Body of pancreas (tissue), 4 donors: ENCODE measurements at regions not wholly inside any gene's neighbourhood (a gene's known extent, or its start where the extent isn't known, plus 50 kb on each side); places are given as distances from the start of the nearest gene placed in this dataset.

ENCODE experiments used
- ATAC-seq: fragments of 150-250 bp; one replicate; pipeline ENCODE4 v1.9.1; 2016
- DNase-seq, 4 donors: peaks; one replicate each; pipeline ENCODE4 v3.0.0-alpha.2; 2019
- H3K27ac ChIP-seq, 4 donors: fragments of 200-600 bp; sonication (generic); 1 replicate in 3 of 4; 2 replicates in 1 of 4; pipeline versions ENCODE4 v1.5.1 to v1.6.1; 2016 to 2019; ENCODE audit warnings: mild to moderate bottlenecking in 1 of 4, mixed read lengths in 1 of 4, moderate library complexity in 1 of 4
- H3K27me3 ChIP-seq, 2 donors: fragments of 200-600 bp; sonication (generic); one replicate each; pipeline ENCODE4 v1.6.0; 2016; ENCODE audit warnings: mild to moderate bottlenecking in 1 of 2
- H3K36me3 ChIP-seq, 2 donors: fragments of 200-600 bp; sonication (generic); replicated peaks in 1 of 2; 2 replicates each; pipeline ENCODE4 v1.5.1; 2016; ENCODE audit warnings: low read depth in 2 of 2; ENCODE audit not compliant: insufficient read depth in 1 of 2
- H3K4me1 ChIP-seq: fragments of 200-600 bp; sonication (generic); one replicate; pipeline ENCODE4 v1.6.0; 2016
- H3K4me3 ChIP-seq, 2 donors: fragments of 200-600 bp; sonication (generic); 1 replicate in 1 of 2; 2 replicates in 1 of 2; pipeline ENCODE4 v1.5.1; 2016 to 2019
- H3K9me3 ChIP-seq, 3 donors: fragments of 200-600 bp; sonication (generic); 1 replicate in 2 of 3; 2 replicates in 1 of 3; pipeline ENCODE4 v1.5.1; 2016
- POLR2A ChIP-seq, 3 donors: fragments of 450-650 bp; IDR thresholded peaks; one replicate each; pipeline ENCODE4 v1.6.1; 2016; ENCODE audit warnings: antibody characterized with exemption in 3 of 3, mild to moderate bottlenecking in 2 of 3
- WGBS, 2 donors: methylation state at CpG; one replicate each; pipeline ENCODE4 v1.1.5; 2017; 5-methylcytosine and 5-hydroxymethylcytosine counted together
- intact Hi-C: fragments of 100-400 bp; cut with DNase I; formaldehyde crosslinking; loops from one replicate; pipeline ENCODE4 v1.15.1; 2023
- TF ChIP-seq, protein P1 (sequence below), 7 experiments: fragments of 450-650 bp in 4 of 7; fragments of 200-600 bp in 3 of 7; sonication (generic) in 3 of 7; IDR thresholded peaks; one replicate each; pipeline ENCODE4 v1.5.1; 2016 to 2019; ENCODE audit warnings: antibody characterized with exemption in 7 of 7

DNA sequence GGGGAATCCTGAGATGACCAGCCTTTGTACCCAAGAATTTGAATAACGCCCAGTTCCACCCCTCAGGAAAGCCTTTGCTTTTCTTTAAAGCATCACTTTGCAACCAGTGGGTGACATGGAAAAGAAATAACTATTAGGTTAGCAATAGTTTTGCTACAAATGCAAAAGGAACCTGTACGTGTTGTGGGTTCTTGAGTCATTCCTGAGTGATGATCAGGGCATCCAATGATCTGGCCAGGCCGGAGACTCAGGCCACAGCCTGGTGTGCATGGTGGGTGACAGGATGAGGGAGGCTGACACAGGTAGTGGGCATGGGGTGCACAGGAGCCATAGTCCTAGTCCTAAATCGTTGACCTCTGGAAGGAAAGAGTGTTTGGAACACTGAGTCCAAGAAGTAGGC lies 321.4 kb upstream of the IL12A start:
- WGBS, 2 donors, result 78 to 86% methylated on average over 4 of the region's 4 CpGs
- intact Hi-C loops, result no loop called here
- no peak for DNase-seq
- H3K9me3 ChIP-seq, result no peaks in the 10 kb centered on the region
- no peaks in the 10 kb centered on the region for H3K36me3 ChIP-seq
- no peak for ATAC-seq
- H3K4me1 ChIP-seq, result peaks cover 8% of the 10 kb centered on the region
- H3K27ac ChIP-seq, result no peak overlapping the region
- TF ChIP-seq, protein P1, sequence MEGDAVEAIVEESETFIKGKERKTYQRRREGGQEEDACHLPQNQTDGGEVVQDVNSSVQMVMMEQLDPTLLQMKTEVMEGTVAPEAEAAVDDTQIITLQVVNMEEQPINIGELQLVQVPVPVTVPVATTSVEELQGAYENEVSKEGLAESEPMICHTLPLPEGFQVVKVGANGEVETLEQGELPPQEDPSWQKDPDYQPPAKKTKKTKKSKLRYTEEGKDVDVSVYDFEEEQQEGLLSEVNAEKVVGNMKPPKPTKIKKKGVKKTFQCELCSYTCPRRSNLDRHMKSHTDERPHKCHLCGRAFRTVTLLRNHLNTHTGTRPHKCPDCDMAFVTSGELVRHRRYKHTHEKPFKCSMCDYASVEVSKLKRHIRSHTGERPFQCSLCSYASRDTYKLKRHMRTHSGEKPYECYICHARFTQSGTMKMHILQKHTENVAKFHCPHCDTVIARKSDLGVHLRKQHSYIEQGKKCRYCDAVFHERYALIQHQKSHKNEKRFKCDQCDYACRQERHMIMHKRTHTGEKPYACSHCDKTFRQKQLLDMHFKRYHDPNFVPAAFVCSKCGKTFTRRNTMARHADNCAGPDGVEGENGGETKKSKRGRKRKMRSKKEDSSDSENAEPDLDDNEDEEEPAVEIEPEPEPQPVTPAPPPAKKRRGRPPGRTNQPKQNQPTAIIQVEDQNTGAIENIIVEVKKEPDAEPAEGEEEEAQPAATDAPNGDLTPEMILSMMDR (IDR thresholded peaks at IDR 0.05), result no peak
- TF ChIP-seq POLR2A (IDR thresholded peaks at IDR 0.05), result no peak
- no peak overlapping the region for H3K4me3 ChIP-seq
- no peaks in the 10 kb centered on the region for H3K27me3 ChIP-seq

DNA sequence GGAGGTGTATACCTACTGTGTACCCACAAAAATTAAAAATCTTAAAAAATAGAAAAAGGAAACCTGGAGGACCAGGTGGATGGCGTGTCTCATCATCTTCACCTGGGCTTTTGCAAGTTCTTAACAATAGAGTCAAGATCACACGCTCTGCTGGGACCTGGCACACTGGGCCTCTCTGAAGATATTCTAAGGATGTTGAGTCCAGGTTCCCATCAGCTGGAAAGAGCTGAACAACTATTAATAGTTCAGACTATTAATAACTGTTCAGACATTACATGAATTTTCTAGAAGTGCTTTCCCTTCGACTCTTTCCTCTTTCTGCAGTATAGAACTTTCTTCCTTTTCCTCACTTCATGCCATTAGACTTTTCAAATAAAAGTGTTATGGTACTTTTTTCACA lies 320.2 kb upstream of the IL12A start:
- H3K9me3 ChIP-seq, result no peaks in the 10 kb centered on the region
- ATAC-seq (no peak), DNase-seq (no peak)
- H3K4me3 ChIP-seq, result no peak overlapping the region
- intact Hi-C loops, result no loop called here
- no peak overlapping the region for H3K27ac ChIP-seq
- peaks cover 8% of the 10 kb centered on the region for H3K4me1 ChIP-seq
- no peaks in the 10 kb centered on the region for H3K27me3 ChIP-seq
- TF ChIP-seq POLR2A (IDR thresholded peaks at IDR 0.05), result no peak
- TF ChIP-seq, protein P1 (IDR thresholded peaks at IDR 0.05), result no peak
- no peaks in the 10 kb centered on the region for H3K36me3 ChIP-seq
- WGBS, 2 donors, result 87 to 93% methylated on average over 3 of the region's 3 CpGs

DNA sequence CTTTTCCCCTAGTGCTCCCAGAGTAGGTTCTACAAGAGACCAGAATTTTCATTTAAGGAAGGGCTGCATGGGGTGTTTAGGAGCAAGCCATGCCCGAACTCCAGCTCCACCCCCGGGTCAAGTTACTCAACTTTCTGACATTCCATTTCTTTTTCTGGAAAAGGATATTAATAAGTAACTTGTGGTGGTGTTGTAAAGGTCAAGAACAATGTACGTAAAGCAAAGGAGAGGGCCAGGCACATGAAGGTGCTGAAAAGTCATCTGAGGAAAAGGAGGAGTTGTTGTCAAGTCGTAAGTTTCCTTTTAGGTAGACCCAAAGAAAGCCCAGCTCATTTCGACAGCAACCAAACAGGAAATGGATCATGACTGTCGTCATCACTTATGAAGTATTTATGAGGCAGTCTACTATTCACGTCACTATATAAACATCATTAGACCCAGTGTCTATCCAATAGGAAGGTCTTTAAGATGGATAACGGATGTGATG lies 319.6 kb upstream of the IL12A start:
- no peak for DNase-seq
- Histone ChIP-seq H3K27ac (no peak overlapping the region), H3K4me3 (no peak overlapping the region), H3K4me1 (peaks cover 8% of the 10 kb centered on the region), H3K9me3 (no peaks in the 10 kb centered on the region), H3K36me3 (no peaks in the 10 kb centered on the region), H3K27me3 (no peaks in the 10 kb centered on the region)
- 35 to 37% methylated on average over 8 of the region's 8 CpGs for WGBS, 2 donors
- intact Hi-C loops, result no loop called here
- no peak for ATAC-seq
- TF ChIP-seq POLR2A (IDR thresholded peaks at IDR 0.05), result no peak
- TF ChIP-seq, protein P1 (IDR thresholded peaks at IDR 0.05), result no peak

DNA sequence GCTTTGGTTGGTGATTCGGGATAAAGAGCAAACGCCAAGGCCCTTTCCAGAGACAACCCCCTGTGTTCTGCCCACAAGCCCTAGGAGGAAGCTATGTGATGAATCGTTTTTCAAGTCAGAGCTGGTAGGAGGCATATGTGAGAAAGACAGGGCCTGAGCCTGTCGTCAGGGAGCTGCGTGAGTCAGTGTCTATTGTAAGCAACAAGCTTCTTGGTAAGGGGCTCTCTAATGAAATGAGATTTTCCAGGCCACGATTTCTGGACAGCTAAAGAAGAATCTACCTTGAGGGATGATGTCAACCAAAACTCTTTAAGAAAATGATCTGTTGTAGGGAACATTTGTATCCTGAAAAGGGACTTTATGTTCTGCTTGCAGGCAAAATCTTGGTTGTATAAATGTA lies 318.9 kb upstream of the IL12A start:
- 68 to 75% methylated on average over 6 of the region's 6 CpGs for WGBS, 2 donors
- intact Hi-C loops, result no loop called here
- no peak for ATAC-seq

More for the DNA sequence above, 318.9 kb upstream of the IL12A start:
- Histone ChIP-seq H3K4me1 (peaks cover 8% of the 10 kb centered on the region), H3K27ac (no peak overlapping the region), H3K36me3 (no peaks in the 10 kb centered on the region), H3K4me3 (no peak overlapping the region), H3K27me3 (no peaks in the 10 kb centered on the region), H3K9me3 (no peaks in the 10 kb centered on the region)
- TF ChIP-seq POLR2A (IDR thresholded peaks at IDR 0.05), result no peak
- TF ChIP-seq, protein P1 (IDR thresholded peaks at IDR 0.05), result no peak
- DNase-seq, result no peak
